ENCODE measurements at regions not wholly inside any gene's neighbourhood (a gene's known extent, or its start where the extent isn't known, plus 50 kb on each side); places are given as distances from the start of the nearest gene placed in this dataset.

- H3K27ac ChIP-seq (ENCODE audit: insufficient read depth, low read length, poor library complexity, severe bottlenecking): no peak overlapping the region
- no peaks in the 10 kb centered on the region for H3K36me3 ChIP-seq (ENCODE audit: control insufficient read depth, insufficient read depth, low read length)
- no peaks in the 10 kb centered on the region for H3K9me3 ChIP-seq (ENCODE audit: control insufficient read depth, low read length)
- DNase-seq: no peak
- H3K4me1 ChIP-seq (ENCODE audit: control insufficient read depth, insufficient read depth, low read length, poor library complexity, severe bottlenecking): no peaks in the 10 kb centered on the region
- no peak overlapping the region for H3K4me3 ChIP-seq (ENCODE audit: insufficient read depth, low read depth, low read length, poor library complexity, severe bottlenecking)
- H3K27me3 ChIP-seq (replicated peaks; ENCODE audit: control insufficient read depth, insufficient read depth, low read length, poor library complexity, severe bottlenecking): no peaks in the 10 kb centered on the region
Measured at GRCh38 chr1:87398641-87399040, 70.0 kb downstream of the LMO4 start.

- H3K27ac ChIP-seq (ENCODE audit: insufficient read depth, low read length, poor library complexity, severe bottlenecking): no peak overlapping the region
Measured at GRCh38 chr1:87399264-87399663, 70.6 kb downstream of the LMO4 start.

GRCh38 chr1:87399701-87400100, 71.0 kb downstream of the LMO4 start:
- Histone ChIP-seq H3K27me3 (replicated peaks; ENCODE audit: control insufficient read depth, insufficient read depth, low read length, poor library complexity, severe bottlenecking) (no peaks in the 10 kb centered on the region), H3K4me1 (ENCODE audit: control insufficient read depth, insufficient read depth, low read length, poor library complexity, severe bottlenecking) (peaks cover 4% of the 10 kb centered on the region), H3K27ac (ENCODE audit: insufficient read depth, low read length, poor library complexity, severe bottlenecking) (no peak overlapping the region), H3K36me3 (ENCODE audit: control insufficient read depth, insufficient read depth, low read length) (no peaks in the 10 kb centered on the region), H3K9me3 (ENCODE audit: control insufficient read depth, low read length) (no peaks in the 10 kb centered on the region), H3K4me3 (ENCODE audit: insufficient read depth, low read depth, low read length, poor library complexity, severe bottlenecking) (no peak overlapping the region)
- DNase-seq: no peak

More at GRCh38 chr1:87399264-87399663, 70.6 kb downstream of the LMO4 start:
- DNase-seq: no peak
- no peaks in the 10 kb centered on the region for H3K27me3 ChIP-seq (replicated peaks; ENCODE audit: control insufficient read depth, insufficient read depth, low read length, poor library complexity, severe bottlenecking)
- no peaks in the 10 kb centered on the region for H3K36me3 ChIP-seq (ENCODE audit: control insufficient read depth, insufficient read depth, low read length)
- no peaks in the 10 kb centered on the region for H3K9me3 ChIP-seq (ENCODE audit: control insufficient read depth, low read length)
- H3K4me3 ChIP-seq (ENCODE audit: insufficient read depth, low read depth, low read length, poor library complexity, severe bottlenecking): no peak overlapping the region
- H3K4me1 ChIP-seq (ENCODE audit: control insufficient read depth, insufficient read depth, low read length, poor library complexity, severe bottlenecking): no peaks in the 10 kb centered on the region

GRCh38 chr1:87400813-87401212, 72.1 kb downstream of the LMO4 start:
- no peak for DNase-seq
- Histone ChIP-seq H3K9me3 (ENCODE audit: control insufficient read depth, low read length) (no peaks in the 10 kb centered on the region), H3K4me1 (ENCODE audit: control insufficient read depth, insufficient read depth, low read length, poor library complexity, severe bottlenecking) (peaks cover 12% of the 10 kb centered on the region), H3K4me3 (ENCODE audit: insufficient read depth, low read depth, low read length, poor library complexity, severe bottlenecking) (no peak overlapping the region), H3K27me3 (replicated peaks; ENCODE audit: control insufficient read depth, insufficient read depth, low read length, poor library complexity, severe bottlenecking) (no peaks in the 10 kb centered on the region), H3K27ac (ENCODE audit: insufficient read depth, low read length, poor library complexity, severe bottlenecking) (no peak overlapping the region), H3K36me3 (ENCODE audit: control insufficient read depth, insufficient read depth, low read length) (no peaks in the 10 kb centered on the region)

- H3K36me3 ChIP-seq (ENCODE audit: control insufficient read depth, insufficient read depth, low read length): no peaks in the 10 kb centered on the region
Measured at GRCh38 chr1:87402241-87403002, 73.7 kb downstream of the LMO4 start.

GRCh38 chr1:87403061-87403820, 74.6 kb downstream of the LMO4 start:
- H3K4me1 ChIP-seq (ENCODE audit: control insufficient read depth, insufficient read depth, low read length, poor library complexity, severe bottlenecking): peaks cover 12% of the 10 kb centered on the region
- no peaks in the 10 kb centered on the region for H3K27me3 ChIP-seq (replicated peaks; ENCODE audit: control insufficient read depth, insufficient read depth, low read length, poor library complexity, severe bottlenecking)
- no peaks in the 10 kb centered on the region for H3K36me3 ChIP-seq (ENCODE audit: control insufficient read depth, insufficient read depth, low read length)
- no peak overlapping the region for H3K4me3 ChIP-seq (ENCODE audit: insufficient read depth, low read depth, low read length, poor library complexity, severe bottlenecking)
- no peak overlapping the region for H3K27ac ChIP-seq (ENCODE audit: insufficient read depth, low read length, poor library complexity, severe bottlenecking)
- H3K9me3 ChIP-seq (ENCODE audit: control insufficient read depth, low read length): no peaks in the 10 kb centered on the region
- no peak for DNase-seq

More at GRCh38 chr1:87402241-87403002, 73.7 kb downstream of the LMO4 start:
- Histone ChIP-seq H3K27me3 (replicated peaks; ENCODE audit: control insufficient read depth, insufficient read depth, low read length, poor library complexity, severe bottlenecking) (no peaks in the 10 kb centered on the region), H3K9me3 (ENCODE audit: control insufficient read depth, low read length) (no peaks in the 10 kb centered on the region), H3K4me1 (ENCODE audit: control insufficient read depth, insufficient read depth, low read length, poor library complexity, severe bottlenecking) (peaks cover 12% of the 10 kb centered on the region), H3K27ac (ENCODE audit: insufficient read depth, low read length, poor library complexity, severe bottlenecking) (no peak overlapping the region), H3K4me3 (ENCODE audit: insufficient read depth, low read depth, low read length, poor library complexity, severe bottlenecking) (no peak overlapping the region)
- no peak for DNase-seq

- DNase-seq: peak; percentile 1 to 23 (median 5)
- Histone ChIP-seq H3K27me3 (replicated peaks; ENCODE audit: control insufficient read depth, insufficient read depth, low read length, poor library complexity, severe bottlenecking) (no peaks in the 10 kb centered on the region), H3K4me1 (ENCODE audit: control insufficient read depth, insufficient read depth, low read length, poor library complexity, severe bottlenecking) (peaks cover 12% of the 10 kb centered on the region), H3K4me3 (ENCODE audit: insufficient read depth, low read depth, low read length, poor library complexity, severe bottlenecking) (no peak overlapping the region), H3K27ac (ENCODE audit: insufficient read depth, low read length, poor library complexity, severe bottlenecking) (no peak overlapping the region), H3K36me3 (ENCODE audit: control insufficient read depth, insufficient read depth, low read length) (no peaks in the 10 kb centered on the region), H3K9me3 (ENCODE audit: control insufficient read depth, low read length) (no peaks in the 10 kb centered on the region)
Measured at GRCh38 chr1:87404296-87404695, 75.6 kb downstream of the LMO4 start.

GRCh38 chr1:87408665-87409248, 80.1 kb downstream of the LMO4 start:
- no peaks in the 10 kb centered on the region for H3K9me3 ChIP-seq (ENCODE audit: control insufficient read depth, low read length)
- no peak overlapping the region for H3K27ac ChIP-seq (ENCODE audit: insufficient read depth, low read length, poor library complexity, severe bottlenecking)
- H3K36me3 ChIP-seq (ENCODE audit: control insufficient read depth, insufficient read depth, low read length): no peaks in the 10 kb centered on the region
- no peak overlapping the region for H3K4me3 ChIP-seq (ENCODE audit: insufficient read depth, low read depth, low read length, poor library complexity, severe bottlenecking)
- no peak for DNase-seq
- no peaks in the 10 kb centered on the region for H3K27me3 ChIP-seq (replicated peaks; ENCODE audit: control insufficient read depth, insufficient read depth, low read length, poor library complexity, severe bottlenecking)
- H3K4me1 ChIP-seq (ENCODE audit: control insufficient read depth, insufficient read depth, low read length, poor library complexity, severe bottlenecking): peaks cover 12% of the 10 kb centered on the region

GRCh38 chr1:87410776-87411480, 82.2 kb downstream of the LMO4 start:
- no peaks in the 10 kb centered on the region for H3K27me3 ChIP-seq (replicated peaks; ENCODE audit: control insufficient read depth, insufficient read depth, low read length, poor library complexity, severe bottlenecking)
- DNase-seq: no peak
- no peak overlapping the region for H3K4me3 ChIP-seq (ENCODE audit: insufficient read depth, low read depth, low read length, poor library complexity, severe bottlenecking)
- no peaks in the 10 kb centered on the region for H3K4me1 ChIP-seq (ENCODE audit: control insufficient read depth, insufficient read depth, low read length, poor library complexity, severe bottlenecking)
- H3K27ac ChIP-seq (ENCODE audit: insufficient read depth, low read length, poor library complexity, severe bottlenecking): no peak overlapping the region
- no peaks in the 10 kb centered on the region for H3K36me3 ChIP-seq (ENCODE audit: control insufficient read depth, insufficient read depth, low read length)
- no peaks in the 10 kb centered on the region for H3K9me3 ChIP-seq (ENCODE audit: control insufficient read depth, low read length)

All from effector memory CD4-positive, alpha-beta T cell (primary cell).